HEK293 (cell line): ENCODE measurements at regions not wholly inside any gene's neighbourhood (a gene's known extent, or its start where the extent isn't known, plus 50 kb on each side); places are given as distances from the start of the nearest gene placed in this dataset.

Experiments
- CTCF ChIA-PET: fragments of 350-600 bp; formaldehyde crosslinking; extraction: SDS; loops from one replicate; lab custom pipeline; 2021; ENCODE audit warnings: antibody characterized with exemption; lab: Yijun Ruan, JAX
- POLR2A ChIA-PET: fragments of 300-600 bp; formaldehyde crosslinking; extraction: SDS; loops from one replicate; lab custom pipeline; 2020; ENCODE audit warnings: antibody characterized with exemption, inconsistent platforms; lab: Yijun Ruan, JAX
- H3K27ac ChIP-seq: fragments of 200-500 bp; sonication (Bioruptor generic); 2 replicates; pipeline ENCODE4 v1.5.1; 2014; ENCODE audit warnings: low read depth, low read length, control low read depth, inconsistent platforms; ENCODE audit errors: extremely low read depth
- H3K36me3 ChIP-seq, 2 experiments: fragments of 200-500 bp in 1 of 2; sonication (Bioruptor generic) in 1 of 2; 1 replicate in 1 of 2; 2 replicates in 1 of 2; pipeline ENCODE4 v1.5.1; 2014 to 2017; ENCODE audit warnings: inconsistent platforms in 2 of 2, low read length in 2 of 2; ENCODE audit not compliant: control insufficient read depth in 2 of 2, insufficient read depth in 1 of 2
- H3K4me1 ChIP-seq: fragments of 200-500 bp; sonication (Bioruptor generic); 2 replicates; pipeline ENCODE4 v1.5.1; 2014; ENCODE audit warnings: mild to moderate bottlenecking, low read length, inconsistent platforms; ENCODE audit not compliant: control insufficient read depth, insufficient read depth
- H3K4me3 ChIP-seq: 2 replicates; pipeline ENCODE4 v1.5.1; 2011; ENCODE audit warnings: low read depth, mild to moderate bottlenecking, control low read depth, low read length, moderate library complexity
- H3K9me3 ChIP-seq: fragments of 200-500 bp; sonication (Bioruptor generic); 2 replicates; pipeline ENCODE4 v1.5.1; 2014; ENCODE audit warnings: low read depth, low read length, inconsistent platforms; ENCODE audit not compliant: control insufficient read depth, insufficient read depth
- GFI1B ChIP-seq: fragments of 450-650 bp; formaldehyde crosslinking; IDR thresholded peaks from 2 replicates; pipeline ENCODE4 v1.5.1; 2016; ENCODE audit warnings: missing biosample characterization, missing genetic modification characterization
- KLF1 ChIP-seq: fragments of 450-650 bp; formaldehyde crosslinking; IDR thresholded peaks from 2 replicates; pipeline ENCODE4 v1.5.1; 2016; ENCODE audit warnings: missing biosample characterization, missing genetic modification characterization
- KLF8 ChIP-seq: fragments of 450-650 bp; formaldehyde crosslinking; IDR thresholded peaks from 2 replicates; pipeline ENCODE4 v1.5.1; 2016; ENCODE audit warnings: missing biosample characterization, missing genetic modification characterization
- SETDB1 ChIP-seq: IDR thresholded peaks from one replicate; pipeline ENCODE4 v1.6.1; 2017; ENCODE audit warnings: mild to moderate bottlenecking, low read length, moderate library complexity, mixed read lengths; ENCODE audit not compliant: insufficient read length
- WT1 ChIP-seq: fragments of 450-650 bp; formaldehyde crosslinking; IDR thresholded peaks from 2 replicates; pipeline ENCODE4 v1.5.1; 2016; ENCODE audit warnings: missing biosample characterization, missing genetic modification characterization
- ZBTB20 ChIP-seq: fragments of 450-650 bp; formaldehyde crosslinking; IDR thresholded peaks from 2 replicates; pipeline ENCODE4 v1.5.1; 2016; ENCODE audit warnings: missing biosample characterization, missing genetic modification characterization
- ZIC2 ChIP-seq: fragments of 450-650 bp; formaldehyde crosslinking; IDR thresholded peaks from 2 replicates; pipeline ENCODE4 v1.5.1; 2016; ENCODE audit warnings: missing biosample characterization, missing genetic modification characterization
- ZNF148 ChIP-seq: fragments of 450-650 bp; formaldehyde crosslinking; IDR thresholded peaks from 2 replicates; pipeline ENCODE4 v1.5.0; 2017; ENCODE audit warnings: missing biosample characterization, missing genetic modification characterization, borderline replicate concordance
- ZNF16 ChIP-seq: fragments of 450-650 bp; formaldehyde crosslinking; IDR thresholded peaks from 2 replicates; pipeline ENCODE4 v1.5.1; 2016; ENCODE audit warnings: low read depth, missing biosample characterization, missing genetic modification characterization
- ZNF169 ChIP-seq: fragments of 450-650 bp; formaldehyde crosslinking; IDR thresholded peaks from 2 replicates; pipeline ENCODE4 v1.5.1; 2016; ENCODE audit warnings: missing biosample characterization, missing genetic modification characterization
- ZNF248 ChIP-seq: fragments of 450-650 bp; formaldehyde crosslinking; IDR thresholded peaks from 2 replicates; pipeline ENCODE4 v1.5.1; 2017; ENCODE audit warnings: missing biosample characterization, missing genetic modification characterization
- ZNF341 ChIP-seq: fragments of 450-650 bp; formaldehyde crosslinking; IDR thresholded peaks from 2 replicates; pipeline ENCODE4; 2016; ENCODE audit warnings: low read depth, missing biosample characterization, missing genetic modification characterization
- ZNF37A ChIP-seq: fragments of 450-650 bp; IDR thresholded peaks from 2 replicates; pipeline ENCODE4 v1.5.1; 2018; ENCODE audit warnings: missing biosample characterization, missing genetic modification characterization
- ZNF394 ChIP-seq: fragments of 450-650 bp; formaldehyde crosslinking; IDR thresholded peaks from 2 replicates; pipeline ENCODE4 v1.5.1; 2016; ENCODE audit warnings: missing biosample characterization, missing genetic modification characterization, mild to moderate bottlenecking, moderate library complexity, borderline replicate concordance
- ZNF521 ChIP-seq: fragments of 450-650 bp; formaldehyde crosslinking; IDR thresholded peaks from 2 replicates; pipeline ENCODE4 v1.5.1; 2017; ENCODE audit warnings: missing biosample characterization, mild to moderate bottlenecking, missing genetic modification characterization
- ZNF530 ChIP-seq: fragments of 450-650 bp; formaldehyde crosslinking; IDR thresholded peaks from 2 replicates; pipeline ENCODE4 v1.5.1; 2016; ENCODE audit warnings: low read depth, missing biosample characterization, missing genetic modification characterization
- ZNF558 ChIP-seq: fragments of 450-650 bp; formaldehyde crosslinking; IDR thresholded peaks from 2 replicates; pipeline ENCODE4 v1.5.1; 2016; ENCODE audit warnings: missing biosample characterization, missing genetic modification characterization
- ZNF571 ChIP-seq: fragments of 450-650 bp; formaldehyde crosslinking; IDR thresholded peaks from 2 replicates; pipeline ENCODE4 v1.5.0; 2017; ENCODE audit warnings: missing biosample characterization, missing genetic modification characterization
- ZNF580 ChIP-seq: fragments of 450-650 bp; formaldehyde crosslinking; IDR thresholded peaks from 2 replicates; pipeline ENCODE4 v1.5.1; 2016; ENCODE audit warnings: missing biosample characterization, missing genetic modification characterization
- ZNF660 ChIP-seq: fragments of 450-650 bp; IDR thresholded peaks from 2 replicates; pipeline ENCODE4 v1.5.1; 2018; ENCODE audit warnings: missing biosample characterization, mild to moderate bottlenecking, missing genetic modification characterization
- ZNF837 ChIP-seq: fragments of 450-650 bp; formaldehyde crosslinking; IDR thresholded peaks from 2 replicates; pipeline ENCODE4 v1.5.1; 2016; ENCODE audit warnings: missing biosample characterization, missing genetic modification characterization
- ZNF843 ChIP-seq: fragments of 450-650 bp; formaldehyde crosslinking; IDR thresholded peaks from 2 replicates; pipeline ENCODE4 v1.5.1; 2016; ENCODE audit warnings: missing biosample characterization, missing genetic modification characterization
- ZSCAN16 ChIP-seq: fragments of 450-650 bp; formaldehyde crosslinking; IDR thresholded peaks from 2 replicates; pipeline ENCODE4 v1.5.1; 2016; ENCODE audit warnings: missing biosample characterization, missing genetic modification characterization
- ZSCAN5A ChIP-seq: fragments of 450-650 bp; formaldehyde crosslinking; IDR thresholded peaks from 2 replicates; pipeline ENCODE4 v1.5.1; 2016; ENCODE audit warnings: missing biosample characterization, missing genetic modification characterization
- TF ChIP-seq, protein P1 (sequence below): fragments of 450-650 bp; formaldehyde crosslinking; IDR thresholded peaks from 2 replicates; pipeline ENCODE4 v1.5.1; 2017; ENCODE audit warnings: missing biosample characterization, missing genetic modification characterization
- TF ChIP-seq, protein P2 (sequence below): fragments of 450-650 bp; formaldehyde crosslinking; IDR thresholded peaks from 2 replicates; pipeline ENCODE4 v1.5.1; 2016; ENCODE audit warnings: missing biosample characterization, missing genetic modification characterization
- TF ChIP-seq, protein P3 (sequence below): fragments of 450-650 bp; formaldehyde crosslinking; IDR thresholded peaks from 2 replicates; pipeline ENCODE4 v1.5.1; 2016; ENCODE audit warnings: missing biosample characterization, missing genetic modification characterization

DNA sequence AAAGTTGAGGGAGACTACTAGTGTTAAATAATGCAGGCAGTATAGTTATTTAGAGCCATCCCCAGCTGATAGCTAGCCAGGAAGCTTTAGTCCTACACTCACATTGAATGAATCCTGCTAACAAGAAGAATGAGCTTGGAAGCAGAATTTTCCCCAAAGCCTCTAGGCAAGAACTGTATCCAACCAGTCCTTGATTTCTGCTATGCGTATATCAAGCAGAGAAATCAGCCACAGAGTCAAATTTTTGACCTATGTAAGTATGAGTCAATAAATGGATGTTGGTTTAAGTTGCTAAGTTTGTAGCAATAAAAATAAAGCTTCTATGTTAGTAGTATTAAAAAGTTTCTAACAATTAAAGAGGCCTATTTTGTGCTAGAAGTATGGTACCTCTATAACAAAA, 672.1 kb upstream of the CHD1 start (continued):
- TF ChIP-seq WT1 (tag by site-specific recombination) (no peak), ZNF558 (no peak), ZNF341 (tag by site-specific recombination) (no peak), ZNF37A (no peak), ZNF148 (no peak)
- TF ChIP-seq, all 188 proteins: peak for 0

- no peaks in the 10 kb centered on the region for H3K9me3 ChIP-seq
- POLR2A ChIA-PET = no interaction called here
- H3K4me3 ChIP-seq = no peak overlapping the region
- CTCF ChIA-PET = no interaction called here
- H3K36me3 ChIP-seq = no peaks in the 10 kb centered on the region
- peaks cover 12% of the 10 kb centered on the region; the same call in 1 of the 2 replicates for H3K4me1 ChIP-seq
- H3K27ac ChIP-seq = no peak overlapping the region
- TF ChIP-seq ZNF521 (tag by site-specific recombination) = no peak
- no peak for TF ChIP-seq ZNF169 (tag by site-specific recombination)
- TF ChIP-seq ZNF571 = no peak
- TF ChIP-seq ZNF580 = no peak
- no peak for TF ChIP-seq ZNF837
- TF ChIP-seq KLF1 (tag by site-specific recombination) = no peak
- no peak for TF ChIP-seq SETDB1
- TF ChIP-seq ZSCAN5A (tag by site-specific recombination) = no peak
- peak; percentile 75 for TF ChIP-seq ZNF843 (tag by site-specific recombination)
- TF ChIP-seq ZBTB20 = no peak
- no peak for TF ChIP-seq ZNF248 (tag by site-specific recombination)
- TF ChIP-seq ZIC2 = no peak
- no peak for TF ChIP-seq ZNF660 (tag by site-specific recombination)
- TF ChIP-seq ZSCAN16 (tag by site-specific recombination) = no peak
- no peak for TF ChIP-seq ZNF394 (tag by site-specific recombination)
- no peak for TF ChIP-seq ZNF16 (tag by site-specific recombination)
- peak; percentile 68 for TF ChIP-seq KLF8 (tag by site-specific recombination)
- TF ChIP-seq ZNF530 (tag by site-specific recombination) = no peak
- TF ChIP-seq, protein P1, sequence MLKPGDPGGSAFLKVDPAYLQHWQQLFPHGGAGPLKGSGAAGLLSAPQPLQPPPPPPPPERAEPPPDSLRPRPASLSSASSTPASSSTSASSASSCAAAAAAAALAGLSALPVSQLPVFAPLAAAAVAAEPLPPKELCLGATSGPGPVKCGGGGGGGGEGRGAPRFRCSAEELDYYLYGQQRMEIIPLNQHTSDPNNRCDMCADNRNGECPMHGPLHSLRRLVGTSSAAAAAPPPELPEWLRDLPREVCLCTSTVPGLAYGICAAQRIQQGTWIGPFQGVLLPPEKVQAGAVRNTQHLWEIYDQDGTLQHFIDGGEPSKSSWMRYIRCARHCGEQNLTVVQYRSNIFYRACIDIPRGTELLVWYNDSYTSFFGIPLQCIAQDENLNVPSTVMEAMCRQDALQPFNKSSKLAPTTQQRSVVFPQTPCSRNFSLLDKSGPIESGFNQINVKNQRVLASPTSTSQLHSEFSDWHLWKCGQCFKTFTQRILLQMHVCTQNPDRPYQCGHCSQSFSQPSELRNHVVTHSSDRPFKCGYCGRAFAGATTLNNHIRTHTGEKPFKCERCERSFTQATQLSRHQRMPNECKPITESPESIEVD (tag by site-specific recombination) = 0 out of 2 replicates have a peak, but pooled peaks have one; percentile 21
- TF ChIP-seq, protein P2, sequence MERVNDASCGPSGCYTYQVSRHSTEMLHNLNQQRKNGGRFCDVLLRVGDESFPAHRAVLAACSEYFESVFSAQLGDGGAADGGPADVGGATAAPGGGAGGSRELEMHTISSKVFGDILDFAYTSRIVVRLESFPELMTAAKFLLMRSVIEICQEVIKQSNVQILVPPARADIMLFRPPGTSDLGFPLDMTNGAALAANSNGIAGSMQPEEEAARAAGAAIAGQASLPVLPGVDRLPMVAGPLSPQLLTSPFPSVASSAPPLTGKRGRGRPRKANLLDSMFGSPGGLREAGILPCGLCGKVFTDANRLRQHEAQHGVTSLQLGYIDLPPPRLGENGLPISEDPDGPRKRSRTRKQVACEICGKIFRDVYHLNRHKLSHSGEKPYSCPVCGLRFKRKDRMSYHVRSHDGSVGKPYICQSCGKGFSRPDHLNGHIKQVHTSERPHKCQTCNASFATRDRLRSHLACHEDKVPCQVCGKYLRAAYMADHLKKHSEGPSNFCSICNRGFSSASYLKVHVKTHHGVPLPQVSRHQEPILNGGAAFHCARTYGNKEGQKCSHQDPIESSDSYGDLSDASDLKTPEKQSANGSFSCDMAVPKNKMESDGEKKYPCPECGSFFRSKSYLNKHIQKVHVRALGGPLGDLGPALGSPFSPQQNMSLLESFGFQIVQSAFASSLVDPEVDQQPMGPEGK (tag by site-specific recombination) = no peak
- no peak for TF ChIP-seq GFI1B (tag by site-specific recombination)
- TF ChIP-seq, protein P3, sequence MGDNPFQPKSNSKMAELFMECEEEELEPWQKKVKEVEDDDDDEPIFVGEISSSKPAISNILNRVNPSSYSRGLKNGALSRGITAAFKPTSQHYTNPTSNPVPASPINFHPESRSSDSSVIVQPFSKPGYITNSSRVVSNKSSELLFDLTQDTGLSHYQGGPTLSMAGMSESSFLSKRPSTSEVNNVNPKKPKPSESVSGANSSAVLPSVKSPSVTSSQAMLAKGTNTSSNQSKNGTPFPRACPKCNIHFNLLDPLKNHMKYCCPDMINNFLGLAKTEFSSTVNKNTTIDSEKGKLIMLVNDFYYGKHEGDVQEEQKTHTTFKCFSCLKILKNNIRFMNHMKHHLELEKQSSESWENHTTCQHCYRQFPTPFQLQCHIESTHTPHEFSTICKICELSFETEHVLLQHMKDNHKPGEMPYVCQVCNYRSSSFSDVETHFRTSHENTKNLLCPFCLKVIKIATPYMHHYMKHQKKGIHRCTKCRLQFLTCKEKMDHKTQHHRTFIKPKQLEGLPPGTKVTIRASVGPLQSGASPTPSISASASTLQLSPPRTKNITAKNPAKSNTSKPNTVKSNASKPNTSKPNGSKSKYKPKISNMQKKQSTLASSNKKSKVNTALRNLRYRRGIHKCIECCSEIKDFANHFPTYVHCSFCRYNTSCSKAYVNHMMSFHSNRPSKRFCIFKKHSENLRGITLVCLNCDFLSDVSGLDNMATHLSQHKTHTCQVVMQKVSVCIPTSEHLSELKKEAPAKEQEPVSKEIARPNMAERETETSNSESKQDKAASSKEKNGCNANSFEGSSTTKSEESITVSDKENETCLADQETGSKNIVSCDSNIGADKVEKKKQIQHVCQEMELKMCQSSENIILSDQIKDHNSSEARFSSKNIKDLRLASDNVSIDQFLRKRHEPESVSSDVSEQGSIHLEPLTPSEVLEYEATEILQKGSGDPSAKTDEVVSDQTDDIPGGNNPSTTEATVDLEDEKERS = no peak
Measured at GRCh38 chr5:99590806-99591205, 662.0 kb upstream of the CHD1 start.
